Naive thymus-derived CD8-positive, alpha-beta T cell (primary cell): ENCODE measurements at regions not wholly inside any gene's neighbourhood (a gene's known extent, or its start where the extent isn't known, plus 50 kb on each side); places are given as distances from the start of the nearest gene placed in this dataset.
"Not testable (repeated sequence)": the region's sequence is repeated elsewhere in the genome, so short reads cannot be mapped to it uniquely, and the experiment has no call there.

Experiments
- ATAC-seq, 2 donors: fragments of 150-1000 bp; cut with Tn5 transposase in 1 of 2; sonication (Bioruptor Pico), chemical (Tn5 transposase) in 1 of 2; 1 replicate in 1 of 2; 2 replicates in 1 of 2; pipeline ENCODE4 v1.10.0; 2021; ENCODE audit warnings: mild to moderate bottlenecking in 2 of 2, moderate library complexity in 2 of 2
- POLR2A ChIA-PET: fragments of 350-600 bp; sonication (Branson Sonifier 250); formaldehyde crosslinking; loops from one replicate; lab custom pipeline; 2021; ENCODE audit warnings: antibody characterized with exemption; lab: Charles Lee
- DNase-seq, 10 donors: peaks; one replicate each; pipeline versions ENCODE4 v3.0.0 to v3.0.0-alpha.2; 2020 to 2022
- H3K27ac Mint-ChIP-seq, 10 donors: one replicate each; pipeline ENCODE4 v1.8.0; 2020 to 2022; ENCODE audit warnings: mild to moderate bottlenecking in 10 of 10, mixed read lengths in 10 of 10, moderate library complexity in 4 of 10, inconsistent platforms in 1 of 10
- H3K27me3 Mint-ChIP-seq, 5 donors: one replicate each; pipeline ENCODE4 v1.8.0; 2021 to 2022; ENCODE audit warnings: mixed read lengths in 5 of 5
- H3K36me3 Mint-ChIP-seq, 3 donors: one replicate each; pipeline ENCODE4 v1.8.0; 2020 to 2022; ENCODE audit warnings: mixed read lengths in 3 of 3, mild to moderate bottlenecking in 2 of 3, inconsistent platforms in 1 of 3
- H3K4me1 Mint-ChIP-seq, 4 donors: one replicate each; pipeline ENCODE4 v1.8.0; 2021 to 2022; ENCODE audit warnings: mixed read lengths in 4 of 4
- H3K4me3 Mint-ChIP-seq, 10 donors: one replicate each; pipeline ENCODE4 v1.8.0; 2020 to 2022; ENCODE audit warnings: mild to moderate bottlenecking in 10 of 10, mixed read lengths in 10 of 10, moderate library complexity in 6 of 10, inconsistent platforms in 1 of 10
- H3K9me3 Mint-ChIP-seq, 9 donors: one replicate each; pipeline ENCODE4 v1.8.0; 2020 to 2022; ENCODE audit warnings: mixed read lengths in 9 of 9, mild to moderate bottlenecking in 3 of 9, inconsistent platforms in 1 of 9, moderate library complexity in 1 of 9

DNA sequence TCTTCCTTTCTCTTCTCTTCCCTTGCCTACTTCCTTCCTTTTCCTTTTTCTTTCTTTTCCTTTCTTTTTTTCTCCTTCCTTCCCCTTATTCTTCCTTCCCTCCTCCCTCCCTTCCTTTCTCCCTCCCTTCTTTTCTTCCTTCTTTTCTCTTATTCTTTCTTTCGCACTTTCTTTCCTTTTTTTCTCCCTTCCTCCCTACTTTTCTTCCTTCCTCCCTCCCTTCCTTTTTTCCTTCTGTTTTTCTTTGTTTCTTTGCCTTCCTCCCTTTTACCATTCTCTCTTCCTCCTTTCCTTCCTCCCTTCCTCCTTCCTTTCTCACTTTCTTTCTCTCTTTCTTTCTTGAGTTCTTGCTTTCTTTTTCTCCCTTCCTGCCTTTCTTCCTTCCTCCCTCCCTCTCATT lies 416.5 kb downstream of the ANKRD30B start:
- ATAC-seq, H3K4me1 Mint-ChIP-seq, H3K36me3 Mint-ChIP-seq, H3K27ac Mint-ChIP-seq, H3K4me3 Mint-ChIP-seq, DNase-seq, POLR2A ChIA-PET: not testable (repeated sequence)
- Mint-ChIP-seq H3K9me3 (peaks cover 0 to 12% (median 0%) of the 10 kb centered on the region in 9 donors), H3K27me3 (peaks cover 1 to 15% (median 7%) of the 10 kb centered on the region in 5 donors)

DNA sequence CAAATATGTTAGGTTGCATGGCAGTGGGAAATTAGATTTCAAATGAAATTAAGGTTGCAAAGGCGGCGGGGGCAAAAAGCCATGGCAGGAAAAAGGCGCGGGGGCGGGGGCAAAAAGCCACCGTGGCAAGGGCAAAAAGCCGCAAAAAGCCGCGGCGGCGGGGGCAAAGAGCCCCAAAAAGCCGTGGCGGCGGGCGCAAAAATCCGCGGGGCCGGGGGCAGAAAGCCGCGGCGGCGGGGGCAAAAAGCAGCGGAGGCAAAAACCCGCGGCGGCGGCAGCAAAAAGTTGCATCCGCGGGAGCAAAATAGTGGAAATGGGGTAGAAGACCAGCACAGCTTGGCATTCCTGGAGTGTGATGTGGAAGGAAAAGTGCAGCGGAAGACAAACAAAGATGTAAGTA lies 417.1 kb downstream of the ANKRD30B start:
- ATAC-seq, result no peak
- Mint-ChIP-seq H3K4me1 (no peaks in the 10 kb centered on the region), H3K9me3 (peaks cover 0 to 12% (median 0%) of the 10 kb centered on the region in 9 donors), H3K36me3 (peaks cover 0 to 6% (median 4%) of the 10 kb centered on the region in 3 donors), H3K4me3 (no peak overlapping the region), H3K27me3 (peaks cover 1 to 15% (median 7%) of the 10 kb centered on the region in 5 donors), H3K27ac (peak overlapping the region in 1 of 10 donors; percentile 13)
- DNase-seq, result no peak
- POLR2A ChIA-PET, result no interaction called here

DNA sequence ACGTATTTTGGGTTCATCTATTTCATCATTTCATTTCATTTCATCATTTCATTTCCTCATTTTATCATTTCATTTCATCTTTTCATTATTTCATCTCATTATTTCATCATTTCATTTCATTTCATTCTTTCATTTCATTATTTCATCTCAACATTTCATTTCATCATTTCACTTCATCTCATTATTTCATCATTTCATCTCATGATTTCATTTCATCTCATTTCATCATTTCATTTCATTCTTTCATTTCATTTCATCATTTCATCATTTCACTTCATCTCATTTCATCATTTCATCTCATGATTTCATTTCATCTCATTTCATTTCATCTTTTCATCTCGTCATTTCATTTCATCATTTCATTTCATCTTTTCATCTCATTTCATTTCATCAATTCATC lies 445.1 kb downstream of the ANKRD30B start:
- H3K27ac Mint-ChIP-seq, H3K36me3 Mint-ChIP-seq, H3K4me1 Mint-ChIP-seq, DNase-seq, POLR2A ChIA-PET, H3K4me3 Mint-ChIP-seq, ATAC-seq: not testable (repeated sequence)
- Mint-ChIP-seq H3K27me3 (peaks cover under 1 to 12% (median 4%) of the 10 kb centered on the region in 5 donors), H3K9me3 (peaks cover 0 to 19% (median 8%) of the 10 kb centered on the region in 9 donors)

DNA sequence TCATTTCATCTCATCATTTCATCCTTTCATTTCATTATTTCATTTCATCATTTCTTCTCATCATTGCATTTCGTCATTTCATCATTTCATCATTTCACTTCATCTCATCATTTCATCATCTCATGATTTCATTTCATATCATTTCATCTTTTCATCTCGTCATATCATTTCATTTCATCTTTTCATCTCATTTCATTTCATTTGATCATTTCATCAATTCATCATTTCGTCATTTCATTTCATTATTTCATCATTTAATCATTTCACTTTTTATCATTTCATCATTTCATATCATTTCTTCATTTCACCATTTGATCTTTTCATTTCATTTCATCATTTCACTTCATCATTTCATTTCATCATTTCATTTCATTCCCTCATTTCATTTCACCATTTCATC lies 445.8 kb downstream of the ANKRD30B start:
- not testable (repeated sequence) for H3K27ac Mint-ChIP-seq, H3K4me3 Mint-ChIP-seq
- H3K27me3 Mint-ChIP-seq, result peaks cover 6 to 18% (median 9%) of the 10 kb centered on the region in 5 donors

DNA sequence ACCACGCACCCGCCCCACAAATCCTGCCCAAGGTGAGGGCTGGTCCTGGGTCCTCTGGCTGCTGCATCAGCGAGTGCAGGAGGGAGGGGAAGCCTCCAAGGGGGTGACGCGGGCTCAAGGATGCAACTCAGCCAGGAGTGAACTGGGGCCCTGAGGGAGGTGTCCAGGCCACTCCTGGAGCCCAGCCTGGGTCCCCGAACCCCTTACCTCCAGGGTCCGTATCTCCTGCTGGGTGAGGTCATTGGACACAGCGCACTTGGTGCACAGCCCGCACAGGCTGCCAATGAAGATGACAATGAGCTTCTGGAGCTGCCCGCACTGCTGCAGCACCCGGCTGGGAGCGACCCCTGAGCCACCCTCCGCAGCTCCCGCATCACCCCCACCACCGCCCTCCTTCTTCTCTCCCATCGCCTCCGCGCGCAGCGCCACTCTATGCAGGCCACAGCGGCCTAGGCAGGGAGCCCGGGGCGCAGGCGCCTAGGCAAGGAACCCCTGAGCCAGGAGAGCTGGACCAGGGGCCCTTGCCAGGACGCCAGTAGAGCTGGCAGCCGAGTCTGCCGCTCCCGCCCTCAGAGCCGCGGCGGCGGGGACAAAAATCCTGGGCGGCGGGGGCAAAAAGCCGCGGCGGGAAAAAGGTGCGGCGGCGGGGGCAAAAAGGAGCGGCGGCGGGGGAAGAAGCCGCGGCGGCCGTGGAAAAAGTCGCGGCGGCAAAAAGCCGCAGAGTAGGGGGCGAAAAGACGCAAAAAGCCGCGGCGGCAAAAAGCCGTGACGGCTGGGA lies 449.6 kb downstream of the ANKRD30B start:
- Mint-ChIP-seq H3K9me3 (peaks cover 0 to 31% (median 8%) of the 10 kb centered on the region in 9 donors), H3K4me3 (peak overlapping the region in 2 of 10 donors; percentile 16 to 43), H3K27me3 (peaks cover 15 to 35% (median 27%) of the 10 kb centered on the region in 5 donors), H3K36me3 (peaks cover 0 to 13% (median 0%) of the 10 kb centered on the region in 3 donors)
- DNase-seq, result peak in 1 of 10 donors; percentile 0
- ATAC-seq, POLR2A ChIA-PET, H3K4me1 Mint-ChIP-seq, H3K27ac Mint-ChIP-seq: not testable (repeated sequence)

More for the DNA sequence above, 445.8 kb downstream of the ANKRD30B start:
- H3K9me3 Mint-ChIP-seq, result peaks cover 0 to 19% (median 6%) of the 10 kb centered on the region in 9 donors
- ATAC-seq, H3K4me1 Mint-ChIP-seq, DNase-seq, POLR2A ChIA-PET, H3K36me3 Mint-ChIP-seq: not testable (repeated sequence)

DNA sequence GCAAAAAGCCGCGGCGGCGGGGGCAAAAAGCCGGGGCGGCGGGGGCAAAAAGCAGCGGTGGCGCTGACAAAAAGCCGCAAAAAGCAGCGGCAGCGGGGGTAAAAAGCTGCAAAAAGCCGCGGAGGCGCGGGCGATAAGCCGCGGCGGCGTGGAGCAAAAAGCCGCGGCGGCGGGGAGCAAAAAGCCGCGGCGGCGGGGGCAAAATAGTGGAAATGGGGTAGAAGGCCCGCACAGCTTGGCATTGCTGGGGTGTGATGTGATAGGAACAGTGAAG lies 450.1 kb downstream of the ANKRD30B start:
- POLR2A ChIA-PET, result no interaction called here
- Mint-ChIP-seq H3K9me3 (peaks cover 0 to 36% (median 8%) of the 10 kb centered on the region in 9 donors), H3K4me3 (peak overlapping the region in 6 of 10 donors; percentile 13 to 72 (median 46)), H3K27ac (no peak overlapping the region), H3K4me1 (peaks cover 0 to 4% (median 2%) of the 10 kb centered on the region in 4 donors), H3K36me3 (peaks cover 0 to 13% (median 0%) of the 10 kb centered on the region in 3 donors), H3K27me3 (peaks cover 15 to 35% (median 27%) of the 10 kb centered on the region in 5 donors)
- ATAC-seq (no peak), DNase-seq (no peak)
